SK-N-MC (cell line): ENCODE measurements at regions not wholly inside any gene's neighbourhood (a gene's known extent, or its start where the extent isn't known, plus 50 kb on each side); places are given as distances from the start of the nearest gene placed in this dataset.

Experiments used
- DNase-seq: peaks from one replicate; pipeline ENCODE4 v3.0.0-alpha.2; 2011; ENCODE audit warnings: low read depth, low spot score
- H3K27ac ChIP-seq: fragments of 200-600 bp; sonication (generic); 2 replicates; pipeline ENCODE4 v1.5.1; 2016; ENCODE audit warnings: mixed run types
- H3K36me3 ChIP-seq: fragments of 200-600 bp; sonication (generic); 2 replicates; pipeline ENCODE4 v1.6.1; 2017; ENCODE audit warnings: antibody characterized with exemption, low read length, mixed read lengths; ENCODE audit not compliant: insufficient read depth
- H3K4me3 ChIP-seq: fragments of 200-600 bp; sonication (generic); 2 replicates; pipeline ENCODE4 v1.5.1; 2016
- H3K9ac ChIP-seq: fragments of 200-600 bp; sonication (generic); 2 replicates; pipeline ENCODE4 v1.8.0; 2017; ENCODE audit warnings: mixed run types, mixed read lengths; ENCODE audit not compliant: insufficient read length
- H3K9me3 ChIP-seq: fragments of 200-600 bp; sonication (generic); 2 replicates; pipeline ENCODE4 v1.6.1; 2017; ENCODE audit warnings: low read depth, mild to moderate bottlenecking, antibody characterized with exemption, low read length, moderate library complexity, mixed read lengths
- EZH2 ChIP-seq: fragments of 200-600 bp; sonication (generic); IDR thresholded peaks from one replicate; pipeline ENCODE4 v1.6.1; 2017; ENCODE audit warnings: antibody characterized with exemption
- FOXP2 ChIP-seq: optimal IDR thresholded peaks from 2 replicates; pipeline ENCODE3; 2011; ENCODE audit warnings: mild to moderate bottlenecking, moderate library complexity; ENCODE audit not compliant: insufficient read depth; ENCODE audit errors: extremely low read length, control extremely low read depth
- POLR2AphosphoS5 ChIP-seq: IDR thresholded peaks from 2 replicates; pipeline ENCODE4 v1.6.1; 2012; ENCODE audit warnings: mild to moderate bottlenecking, low read depth, low read length, borderline replicate concordance

- DNase-seq: no peak
- Histone ChIP-seq H3K9ac (no peak overlapping the region), H3K9me3 (no peaks in the 10 kb centered on the region), H3K4me3 (no peak overlapping the region), H3K36me3 (no peaks in the 10 kb centered on the region), H3K27ac (no peak overlapping the region)
- TF ChIP-seq EZH2 (no peak), POLR2AphosphoS5 (no peak), FOXP2 (no peak)
These were observed 90.1 kb downstream of the CAVIN4 start for GRCh38 chr9:100668024-100668423.

GRCh38 chr9:100669968-100670367 is 92.1 kb downstream of the CAVIN4 start:
- TF ChIP-seq FOXP2 (no peak), EZH2 (no peak), POLR2AphosphoS5 (no peak)
- H3K9ac ChIP-seq: no peak overlapping the region

DNA sequence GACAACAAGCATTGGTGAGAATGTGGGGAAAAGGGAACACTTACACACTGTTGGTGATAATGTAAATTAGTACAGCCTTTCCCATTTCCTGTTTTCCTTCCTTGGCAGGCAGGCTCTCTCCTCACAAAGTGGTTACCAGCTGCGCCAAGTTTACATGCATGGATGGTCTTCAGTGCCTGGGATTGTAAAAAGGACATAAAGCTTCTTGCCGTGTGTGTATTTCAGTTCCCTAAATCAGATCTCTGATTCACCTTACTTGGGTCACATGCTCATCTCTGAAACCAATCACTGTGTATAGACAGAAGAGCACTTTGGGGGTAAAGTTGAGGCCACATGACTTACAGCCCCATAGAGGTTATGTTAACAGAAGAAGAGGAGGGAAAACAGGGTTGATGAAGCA is 92.8 kb downstream of the CAVIN4 start:
- DNase-seq: no peak
- Histone ChIP-seq H3K9me3 (no peaks in the 10 kb centered on the region), H3K27ac (no peak overlapping the region), H3K9ac (no peak overlapping the region), H3K36me3 (no peaks in the 10 kb centered on the region), H3K4me3 (no peak overlapping the region)
- TF ChIP-seq FOXP2: no peak
- no peak for TF ChIP-seq EZH2
- TF ChIP-seq POLR2AphosphoS5: no peak

More at GRCh38 chr9:100669968-100670367, 92.1 kb downstream of the CAVIN4 start:
- H3K27ac ChIP-seq: no peak overlapping the region
- no peaks in the 10 kb centered on the region for H3K9me3 ChIP-seq
- H3K36me3 ChIP-seq: no peaks in the 10 kb centered on the region
- DNase-seq: no peak
- no peak overlapping the region for H3K4me3 ChIP-seq

DNA sequence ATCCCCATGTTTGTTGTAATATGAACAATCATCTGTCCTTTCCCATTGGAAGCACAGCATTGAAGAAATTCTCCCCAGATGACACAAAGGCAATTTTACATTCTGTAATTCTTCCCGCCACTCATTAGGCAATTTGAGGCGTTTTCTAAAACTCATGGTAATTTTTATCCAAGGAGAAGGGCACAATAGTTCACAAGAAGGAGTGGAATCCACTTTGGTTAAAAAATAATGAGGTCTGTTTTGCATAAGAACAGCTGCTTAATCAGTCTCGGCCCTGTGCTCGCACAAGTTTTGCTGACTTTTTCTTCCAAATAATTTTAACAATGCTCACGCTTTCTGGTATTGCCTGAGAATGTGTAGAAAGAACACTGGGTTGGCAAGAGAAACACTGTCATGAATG is 94.0 kb downstream of the CAVIN4 start:
- DNase-seq: no peak
- TF ChIP-seq FOXP2 (no peak), EZH2 (no peak)
- H3K9ac ChIP-seq: no peak overlapping the region
- H3K9me3 ChIP-seq: no peaks in the 10 kb centered on the region
- no peak overlapping the region for H3K27ac ChIP-seq
- H3K4me3 ChIP-seq: no peak overlapping the region
- H3K36me3 ChIP-seq: no peaks in the 10 kb centered on the region

DNA sequence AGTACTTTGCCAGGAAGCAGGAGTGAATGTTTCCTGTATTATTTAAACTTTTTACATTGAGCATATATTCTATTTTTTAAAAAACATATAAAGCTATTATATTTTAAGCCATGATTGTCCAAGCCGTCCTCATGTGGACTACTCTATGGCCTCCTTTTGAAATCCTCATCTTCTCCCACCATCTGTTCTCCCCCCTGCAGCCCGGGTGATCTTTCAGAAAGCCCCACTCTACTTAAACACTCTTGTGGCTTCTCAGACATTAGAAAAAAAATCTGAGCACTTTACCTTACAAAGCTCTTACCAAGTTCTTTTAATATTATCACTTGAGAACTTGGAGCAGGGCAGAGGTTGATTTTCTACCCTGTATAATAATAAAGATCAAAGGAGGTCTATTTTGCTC is 95.4 kb downstream of the CAVIN4 start:
- Histone ChIP-seq H3K27ac (no peak overlapping the region), H3K4me3 (no peak overlapping the region), H3K9me3 (no peaks in the 10 kb centered on the region), H3K9ac (no peak overlapping the region), H3K36me3 (no peaks in the 10 kb centered on the region)
- no peak for DNase-seq
- TF ChIP-seq FOXP2: no peak

DNA sequence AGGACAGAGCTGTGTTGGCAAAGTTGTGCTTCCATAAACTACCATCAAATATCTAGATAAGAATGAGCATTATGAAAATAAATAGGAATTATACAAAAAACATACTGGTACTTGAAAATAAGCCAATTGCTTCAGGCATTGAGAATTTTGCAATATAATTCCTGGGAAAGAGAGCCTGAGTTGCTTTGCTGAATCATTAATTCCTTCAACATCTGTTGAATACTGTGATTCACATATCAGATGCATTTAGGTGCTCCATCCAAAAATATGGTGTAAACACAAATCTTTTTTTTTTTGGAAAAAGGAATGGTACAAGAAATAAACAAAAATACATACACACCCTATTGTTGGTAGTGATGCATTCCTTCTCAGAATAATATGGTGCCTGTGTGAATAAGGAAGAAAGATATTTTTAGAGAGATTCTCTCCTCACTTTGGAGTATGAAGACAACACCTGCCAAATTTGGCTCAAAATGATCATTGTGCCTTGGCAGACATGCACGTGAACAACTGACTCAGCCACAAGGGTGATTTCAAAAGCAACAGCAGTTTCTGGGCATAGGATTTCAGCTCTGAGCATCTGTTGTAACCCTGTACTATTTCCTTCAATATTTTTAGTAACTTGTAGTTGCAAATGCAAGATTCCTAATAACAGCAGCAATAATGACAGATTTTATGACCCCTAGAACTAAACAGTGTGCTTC is 96.7 kb downstream of the CAVIN4 start:
- no peak for DNase-seq
- no peaks in the 10 kb centered on the region for H3K9me3 ChIP-seq
- H3K9ac ChIP-seq: no peak overlapping the region
- TF ChIP-seq FOXP2: no peak
- no peak for TF ChIP-seq POLR2AphosphoS5
- no peak for TF ChIP-seq EZH2
- no peak overlapping the region for H3K4me3 ChIP-seq
- H3K27ac ChIP-seq: no peak overlapping the region
- H3K36me3 ChIP-seq: no peaks in the 10 kb centered on the region

GRCh38 chr9:100679834-100680233 is 102.0 kb downstream of the CAVIN4 start:
- Histone ChIP-seq H3K9ac (no peak overlapping the region), H3K9me3 (no peaks in the 10 kb centered on the region), H3K4me3 (no peak overlapping the region), H3K36me3 (no peaks in the 10 kb centered on the region), H3K27ac (no peak overlapping the region)
- no peak for TF ChIP-seq POLR2AphosphoS5
- TF ChIP-seq FOXP2: no peak
- TF ChIP-seq EZH2: no peak
- DNase-seq: no peak

- no peak for DNase-seq
- Histone ChIP-seq H3K9ac (no peak overlapping the region), H3K9me3 (no peaks in the 10 kb centered on the region), H3K4me3 (no peak overlapping the region), H3K36me3 (no peaks in the 10 kb centered on the region), H3K27ac (no peak overlapping the region)
- TF ChIP-seq EZH2 (no peak), FOXP2 (no peak), POLR2AphosphoS5 (no peak)
These were observed 108.5 kb downstream of the CAVIN4 start for GRCh38 chr9:100686420-100686819.

GRCh38 chr9:100689635-100690034 is 111.8 kb downstream of the CAVIN4 start:
- H3K27ac ChIP-seq: no peak overlapping the region
- no peaks in the 10 kb centered on the region for H3K9me3 ChIP-seq
- no peak overlapping the region for H3K4me3 ChIP-seq
- H3K36me3 ChIP-seq: no peaks in the 10 kb centered on the region
- no peak overlapping the region for H3K9ac ChIP-seq
- no peak for DNase-seq
- TF ChIP-seq EZH2: no peak
- TF ChIP-seq POLR2AphosphoS5: no peak
- no peak for TF ChIP-seq FOXP2
